ENCODE measurements at regions not wholly inside any gene's neighbourhood (a gene's known extent, or its start where the extent isn't known, plus 50 kb on each side); places are given as distances from the start of the nearest gene placed in this dataset.
"Not testable (repeated sequence)": the region's sequence is repeated elsewhere in the genome, so short reads cannot be mapped to it uniquely, and the experiment has no call there.

DNA sequence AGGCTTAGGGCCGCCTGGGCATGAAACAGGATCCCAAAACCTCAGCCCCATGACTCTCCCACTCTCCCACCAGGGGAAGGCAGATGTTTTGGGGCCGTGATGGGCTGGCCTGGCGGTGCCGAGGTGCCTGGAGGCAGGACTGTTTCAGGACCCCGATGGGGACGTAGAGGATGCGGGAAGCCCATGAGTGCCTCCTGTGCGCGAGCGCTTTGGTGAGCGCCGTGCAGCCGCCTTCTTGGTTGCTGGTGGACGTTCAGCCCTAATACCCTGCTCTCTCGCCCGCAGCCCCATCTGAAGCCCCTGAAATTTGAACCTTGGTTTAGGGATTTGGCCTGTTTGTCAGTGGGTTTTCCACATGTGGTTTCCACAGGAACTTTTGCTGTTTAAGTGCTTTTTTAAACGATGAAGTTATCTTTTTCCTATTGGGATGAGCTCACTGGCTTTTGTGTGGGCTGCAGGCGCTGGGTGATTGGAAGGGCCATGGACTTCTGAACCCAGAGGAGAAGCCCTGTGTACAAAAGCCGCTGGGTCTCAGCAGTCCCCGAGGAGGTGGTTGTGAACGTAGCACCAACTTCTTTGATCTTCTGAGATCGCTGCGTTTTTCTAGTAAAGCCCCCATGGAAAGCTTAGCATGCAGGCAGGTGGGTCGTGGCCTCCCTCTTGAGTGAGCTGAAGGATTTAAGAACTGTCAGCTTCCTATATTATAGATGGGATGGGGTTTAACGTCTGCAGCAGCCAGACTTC is 145.7 kb downstream of the NPIPB11 start:
- not testable (repeated sequence) for DNase-seq

GRCh38 chr16:29259635-29260457 is 146.7 kb downstream of the NPIPB11 start:
- not testable (repeated sequence) for DNase-seq

GRCh38 chr16:29258946-29259634 is 147.4 kb downstream of the NPIPB11 start:
- DNase-seq = not testable (repeated sequence)

DNA sequence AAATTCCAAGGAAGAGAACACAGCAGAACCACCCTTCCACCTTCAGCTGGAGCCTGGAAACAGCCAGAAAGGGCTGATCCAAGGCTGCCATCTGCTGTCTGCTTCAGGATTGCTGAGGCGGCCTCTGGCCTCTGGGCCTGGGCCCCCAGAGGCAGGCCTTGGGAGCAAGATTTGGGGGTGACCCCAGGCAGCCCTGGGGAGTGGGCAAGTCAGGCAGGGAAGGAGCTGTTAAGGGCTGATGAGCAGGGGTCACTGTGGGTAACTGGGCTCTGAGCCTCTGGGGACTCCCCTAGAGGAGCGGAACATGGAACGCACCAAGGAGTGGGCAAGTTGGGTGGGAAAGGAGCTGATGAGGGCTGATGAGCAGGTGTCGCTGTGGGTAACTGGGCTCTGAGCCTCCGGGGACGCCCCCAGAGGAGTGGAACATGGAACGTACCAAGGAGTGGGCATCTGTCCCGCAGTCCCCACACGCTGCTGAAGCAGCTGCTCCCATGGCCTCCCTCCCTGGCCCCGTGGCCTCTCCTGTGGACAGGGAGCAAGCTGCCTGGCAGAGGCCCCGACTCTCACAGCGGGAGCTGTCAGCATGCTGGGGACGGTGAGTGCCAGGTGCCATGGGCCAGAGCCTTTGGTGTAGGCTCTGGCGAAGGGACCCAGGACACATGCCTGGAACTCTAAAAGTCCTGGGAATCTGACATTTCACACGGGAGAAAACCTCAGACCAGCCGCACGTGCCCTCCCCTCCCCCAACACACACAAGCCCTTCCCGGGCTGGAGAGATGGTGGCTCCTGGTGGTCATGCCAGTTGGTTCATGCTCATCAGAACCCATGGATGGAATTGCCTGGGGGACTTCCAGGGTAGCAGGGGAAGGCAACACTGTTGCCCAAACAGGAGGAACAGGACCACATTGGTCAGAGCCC is 148.8 kb downstream of the NPIPB11 start:
- DNase-seq = peak in 7 of 56 donors; percentile 5 to 32 (median 11)

DNA sequence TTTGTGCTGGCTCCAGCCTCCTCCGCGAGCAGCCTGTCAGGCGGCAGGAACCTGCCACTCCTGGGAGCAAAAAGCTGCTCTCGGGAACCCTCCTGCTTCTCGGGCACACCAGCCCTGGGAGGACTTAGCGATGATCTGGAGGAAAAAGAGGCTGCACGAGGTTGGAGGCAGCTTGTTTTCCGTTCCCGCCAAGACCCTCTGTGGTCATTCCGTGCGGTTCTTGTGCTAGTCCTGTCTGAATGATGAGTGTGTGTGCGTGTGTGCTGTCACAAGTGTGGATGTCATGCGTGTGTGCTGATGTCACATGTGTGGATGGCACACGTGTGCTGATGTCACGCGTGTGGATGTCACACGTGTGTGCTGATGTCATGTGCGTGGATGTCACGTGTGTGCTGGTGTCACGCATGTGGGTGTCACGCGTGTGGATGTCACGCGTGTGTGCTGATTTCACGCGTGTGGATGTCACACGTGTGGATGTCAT is 150.0 kb downstream of the NPIPB11 start:
- no peak for DNase-seq

DNA sequence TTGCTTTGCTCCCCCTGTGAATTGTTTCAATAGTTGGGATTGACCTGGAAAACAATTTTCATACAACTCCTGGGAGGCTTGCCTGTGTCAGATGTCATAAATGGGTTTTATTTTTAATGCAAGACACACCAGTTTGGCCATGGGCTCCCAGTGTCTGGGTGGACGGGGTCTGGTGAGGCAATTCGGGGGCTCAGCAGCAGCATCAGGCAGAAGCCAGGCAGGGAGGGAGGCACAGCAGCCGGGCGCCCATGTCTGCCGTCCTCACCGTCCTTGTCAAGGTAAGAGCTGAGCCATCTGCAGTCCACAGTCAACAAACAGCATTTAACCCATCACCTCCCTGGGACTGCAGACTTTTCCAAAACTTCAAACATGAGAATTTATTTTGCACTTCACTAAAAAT is 150.6 kb downstream of the NPIPB11 start:
- not testable (repeated sequence) for DNase-seq

DNA sequence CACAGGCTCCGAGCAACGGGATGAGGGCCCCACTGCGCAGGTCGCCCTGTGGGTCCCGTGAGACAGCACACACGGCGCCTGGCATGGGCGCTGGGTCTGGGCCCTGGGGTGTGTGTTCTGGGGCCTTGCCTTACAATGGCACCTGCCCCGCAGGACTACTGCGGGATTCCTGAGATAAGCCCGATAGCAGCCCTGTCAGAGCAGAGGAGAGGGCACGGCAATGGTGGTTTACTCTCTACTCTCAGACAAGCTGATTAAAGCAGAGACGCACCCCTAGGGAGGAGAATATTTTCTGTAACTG is 151.1 kb downstream of the NPIPB11 start:
- DNase-seq = not testable (repeated sequence)

DNA sequence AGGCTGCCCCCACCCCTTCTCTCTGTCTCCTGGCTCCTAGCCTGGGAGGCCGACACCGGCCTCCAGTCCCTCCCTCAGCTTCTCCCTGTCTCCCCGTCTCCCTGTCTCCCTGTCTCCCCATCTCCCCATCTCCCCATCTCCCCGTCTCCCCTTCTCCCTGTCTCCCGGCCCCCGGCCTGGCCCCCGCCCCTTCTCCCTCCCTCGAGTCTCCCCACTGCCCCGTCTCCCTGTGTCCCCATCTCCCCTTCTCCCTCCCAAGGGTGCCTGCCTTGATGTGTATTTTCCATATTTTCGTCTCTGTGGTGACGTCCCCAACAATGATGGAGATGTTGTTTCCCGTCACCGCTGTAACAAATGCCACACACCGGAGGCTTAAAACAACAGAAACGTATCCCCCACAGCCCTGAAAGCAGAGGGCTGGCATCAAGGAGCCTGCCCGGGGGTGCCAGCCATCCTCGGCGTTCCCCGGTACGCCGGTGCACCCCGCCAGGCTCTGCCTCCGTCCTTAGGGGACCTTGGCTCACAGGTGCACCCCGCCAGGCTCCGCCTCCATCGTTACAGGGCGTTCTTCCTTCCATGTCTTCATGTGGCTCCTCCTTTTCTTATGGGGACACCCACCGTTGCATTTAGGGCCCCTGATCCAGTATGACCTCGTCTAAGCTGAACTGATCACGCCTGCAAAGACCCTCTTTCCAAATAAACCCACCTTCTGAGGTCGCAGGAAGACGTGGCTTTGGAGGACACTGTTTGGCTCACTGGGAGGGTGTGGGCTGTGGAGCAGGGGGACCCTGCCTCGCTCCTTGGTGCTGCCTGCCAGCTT is 151.6 kb downstream of the NPIPB11 start:
- DNase-seq = no peak

DNA sequence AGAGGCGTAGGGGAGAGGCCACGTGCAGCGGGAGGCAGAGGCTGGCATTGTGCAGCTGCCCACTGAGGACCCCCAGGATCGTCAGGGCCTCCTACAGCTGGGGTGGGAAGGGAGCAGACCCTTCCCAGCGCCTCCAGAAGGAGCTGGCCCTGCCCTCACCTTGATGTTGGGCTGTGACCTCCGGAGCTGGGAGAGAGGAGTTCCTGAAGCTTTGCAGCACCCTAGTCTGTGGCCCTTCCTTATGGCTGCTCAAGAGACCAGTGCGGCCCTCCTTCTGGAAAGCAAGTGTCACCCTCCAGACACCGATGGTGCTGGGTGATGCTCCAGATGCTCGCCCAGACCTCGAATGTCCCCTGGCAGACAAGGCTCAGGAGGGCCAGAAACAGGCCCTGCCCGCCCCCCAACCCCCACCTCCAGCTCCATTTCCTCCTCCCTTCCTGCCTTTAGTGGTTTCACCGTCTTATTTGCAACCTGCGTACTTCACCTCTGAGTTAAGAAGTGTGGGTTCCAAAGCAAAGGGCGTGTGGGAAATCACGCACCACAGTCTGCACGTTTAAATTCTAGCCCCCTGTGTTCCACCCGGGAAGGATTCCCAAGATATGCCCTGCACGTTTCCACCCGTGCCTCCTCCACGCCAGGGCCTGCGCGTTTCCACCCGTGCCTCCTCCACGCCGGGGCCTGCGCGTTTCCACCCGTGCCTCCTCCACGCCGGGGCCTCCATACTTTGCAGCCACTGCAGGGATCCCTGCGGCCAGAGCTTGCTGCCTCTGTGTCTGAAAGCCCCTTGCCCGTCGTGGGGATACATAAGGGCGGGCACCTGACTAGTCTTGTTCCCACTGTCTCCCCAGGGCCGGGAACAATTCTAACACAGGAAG is 152.6 kb downstream of the NPIPB11 start:
- DNase-seq = not testable (repeated sequence)

- not testable (repeated sequence) for DNase-seq
These were observed 153.4 kb downstream of the NPIPB11 start for GRCh38 chr16:29253066-29253590.

DNA sequence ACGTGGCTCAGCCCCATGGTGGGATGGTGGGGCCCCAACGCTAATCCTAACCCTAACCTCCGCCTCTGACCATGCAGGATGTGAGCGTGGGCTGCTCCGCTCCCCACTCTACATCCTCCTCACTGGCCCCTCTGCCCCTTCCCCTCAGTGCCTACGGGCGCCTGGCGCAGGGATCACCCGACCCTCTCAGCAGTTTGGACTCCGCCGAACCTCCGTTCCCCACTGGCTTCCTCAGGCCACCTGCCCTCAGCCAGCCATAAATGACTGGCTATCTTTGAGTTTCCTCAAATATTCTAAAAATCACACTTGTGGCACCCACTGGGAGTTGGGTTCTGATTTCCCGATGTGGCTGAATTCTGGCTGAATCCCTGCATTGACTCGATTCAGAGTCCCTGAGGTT is 154.2 kb downstream of the NPIPB11 start:
- DNase-seq = not testable (repeated sequence)

- DNase-seq = not testable (repeated sequence)
These were observed 154.9 kb downstream of the NPIPB11 start for GRCh38 chr16:29251571-29252011.

GRCh38 chr16:29250923-29251434 is 155.5 kb downstream of the NPIPB11 start:
- not testable (repeated sequence) for DNase-seq

DNA sequence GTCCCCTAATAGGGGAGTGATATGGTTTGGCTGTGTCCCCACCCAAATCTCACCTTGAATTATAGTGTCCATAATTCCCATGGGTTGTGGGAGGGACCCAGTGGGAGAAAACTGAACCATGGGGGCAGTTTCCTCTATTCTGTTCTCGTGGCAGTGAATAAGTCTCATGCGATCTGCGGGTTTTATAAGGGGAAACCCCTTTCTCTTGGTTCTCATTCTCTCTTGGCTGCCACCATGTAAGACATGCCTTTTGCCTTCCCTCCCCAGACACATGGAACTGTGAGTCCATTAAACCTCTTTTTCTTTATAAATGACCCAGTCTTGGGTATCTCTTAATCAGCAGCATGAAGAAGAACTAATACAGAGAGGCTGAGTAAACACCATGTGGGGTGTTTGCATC is 156.0 kb downstream of the NPIPB11 start:
- DNase-seq = not testable (repeated sequence)

DNA sequence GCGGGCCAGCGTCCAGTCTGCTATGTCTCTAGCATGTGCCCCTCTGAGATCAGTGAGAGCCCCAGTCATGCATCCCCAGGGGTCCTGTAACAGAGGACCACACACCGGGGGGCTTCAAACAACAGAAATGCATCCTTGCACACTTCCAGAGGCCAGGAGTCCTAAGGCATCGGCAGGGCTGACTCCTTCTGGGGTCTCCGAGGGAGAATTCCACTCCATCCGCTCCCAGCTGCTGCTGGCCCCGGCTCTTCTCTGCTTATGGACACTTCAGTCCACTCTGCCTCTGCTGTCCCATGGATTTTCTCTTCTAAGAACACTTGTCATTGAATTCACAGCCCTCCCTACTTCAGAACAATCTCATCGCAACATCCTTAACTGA is 157.6 kb downstream of the NPIPB11 start:
- DNase-seq = not testable (repeated sequence)

GRCh38 chr16:29248306-29248939 is 158.1 kb downstream of the NPIPB11 start:
- DNase-seq = not testable (repeated sequence)

- not testable (repeated sequence) for DNase-seq
These were observed 160.4 kb downstream of the NPIPB11 start for GRCh38 chr16:29246091-29246490.

- DNase-seq = no peak
These were observed 168.5 kb downstream of the NPIPB11 start for GRCh38 chr16:29237971-29238370.
